GM23248 (cell line): ENCODE measurements at regions not wholly inside any gene's neighbourhood (a gene's known extent, or its start where the extent isn't known, plus 50 kb on each side); places are given as distances from the start of the nearest gene placed in this dataset.

ENCODE experiments used
- EZH2 ChIP-seq: fragments of 200-600 bp; sonication (generic); IDR thresholded peaks from 2 replicates; pipeline ENCODE4 v1.6.1; 2018; ENCODE audit warnings: antibody characterized with exemption, mild to moderate bottlenecking; ENCODE audit not compliant: insufficient read depth, poor library complexity, severe bottlenecking
- EZH2phosphoT487 ChIP-seq: fragments of 200-600 bp; sonication (generic); IDR thresholded peaks from 2 replicates; pipeline ENCODE4 v1.6.1; 2018; ENCODE audit warnings: antibody characterized with exemption, moderate library complexity, mild to moderate bottlenecking, low read depth; ENCODE audit not compliant: insufficient read depth

DNA sequence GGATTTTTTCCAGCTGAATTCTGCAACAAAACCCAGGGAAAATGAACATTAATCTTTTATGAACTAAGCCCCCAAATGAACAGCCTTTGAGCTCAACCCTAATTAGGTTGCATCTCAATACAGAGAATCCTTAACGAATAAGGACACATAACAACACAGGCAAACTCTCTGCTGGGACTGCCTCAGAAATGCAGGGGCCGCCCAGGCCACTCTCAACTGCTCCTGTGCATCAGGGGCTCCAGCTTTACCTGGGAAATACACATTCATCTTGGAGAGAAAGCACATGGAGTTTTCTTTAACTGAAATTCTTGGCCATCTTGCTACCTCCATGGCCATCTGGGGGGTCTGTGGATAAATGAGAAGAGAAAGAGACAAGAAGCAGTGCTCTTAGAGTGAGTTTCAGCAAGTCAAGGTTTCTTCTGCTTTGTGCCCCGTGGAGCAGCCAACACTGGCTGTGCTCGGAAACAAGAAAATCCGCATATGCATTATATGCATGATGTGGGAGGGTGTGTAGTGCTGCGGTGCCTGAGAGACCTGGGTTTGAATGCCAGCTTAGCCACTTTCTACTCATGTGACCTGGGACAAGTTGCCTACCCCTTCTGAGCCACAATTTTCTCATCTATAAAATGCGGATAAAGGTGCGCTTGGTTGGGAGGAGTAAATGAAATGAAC lies 81.9 kb upstream of the RCN1 start:
- TF ChIP-seq EZH2 (no peak), EZH2phosphoT487 (no peak)
